ENCODE measurements at regions not wholly inside any gene's neighbourhood (a gene's known extent, or its start where the extent isn't known, plus 50 kb on each side); places are given as distances from the start of the nearest gene placed in this dataset.

- TF ChIP-seq GATA2 (IDR thresholded peaks at IDR 0.05; ENCODE audit: low read depth, low read length) (no peak), GATA3 (IDR thresholded peaks at IDR 0.05; ENCODE audit: low read depth, low read length) (no peak)
Observed at GRCh38 chr9:129480227-129480626, 140.7 kb downstream of the C9orf50 start.

Measured in SH-SY5Y (cell line).